AG04449 (cell line): ENCODE measurements at regions not wholly inside any gene's neighbourhood (a gene's known extent, or its start where the extent isn't known, plus 50 kb on each side); places are given as distances from the start of the nearest gene placed in this dataset.

ENCODE experiments used
- CTCF ChIA-PET: fragments of 350-600 bp; formaldehyde crosslinking; extraction: SDS; loops from one replicate; lab custom pipeline; 2021; ENCODE audit warnings: antibody characterized with exemption; lab: Yijun Ruan, JAX
- POLR2A ChIA-PET: fragments of 400-600, 350-600 bp; formaldehyde crosslinking; extraction: SDS; loops from one replicate; lab custom pipeline; 2020; ENCODE audit warnings: antibody characterized with exemption, inconsistent platforms; lab: Yijun Ruan, JAX
- DNase-seq: peaks from one replicate; pipeline ENCODE4 v3.0.0-alpha.2; 2010; ENCODE audit warnings: low read depth, low spot score
- H3K4me3 ChIP-seq: 2 replicates; pipeline ENCODE4 v1.5.1; 2011; ENCODE audit warnings: low read depth, mild to moderate bottlenecking, control low read depth, low read length
- TF ChIP-seq, protein P1 (sequence below): IDR thresholded peaks from one replicate; pipeline ENCODE4 v1.5.1; 2011; ENCODE audit warnings: mild to moderate bottlenecking, moderate library complexity, low read length, control low read depth, inconsistent platforms; ENCODE audit not compliant: insufficient read depth; ENCODE audit errors: missing control alignments

DNA sequence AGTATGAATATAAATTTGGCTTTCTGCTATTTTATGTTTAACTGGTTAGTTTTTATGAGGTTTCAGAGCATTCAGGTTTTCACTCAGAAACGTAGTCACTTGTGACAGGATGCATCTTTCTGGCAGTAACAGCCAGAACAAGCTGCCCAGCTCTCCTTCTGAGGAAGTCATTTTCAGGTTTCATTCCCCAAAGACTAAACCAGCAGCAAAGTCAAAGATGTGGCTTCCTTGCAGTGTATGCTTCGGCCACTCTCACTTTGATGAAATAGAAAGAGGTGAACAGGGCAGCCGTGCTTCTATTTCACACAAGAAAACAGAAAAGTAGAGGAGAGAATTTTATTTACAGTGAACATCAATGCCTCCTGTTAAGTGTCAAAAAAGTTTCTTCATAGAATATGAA, 469.1 kb downstream of the BTBD3 start:
- no peak for DNase-seq
- TF ChIP-seq, protein P1, sequence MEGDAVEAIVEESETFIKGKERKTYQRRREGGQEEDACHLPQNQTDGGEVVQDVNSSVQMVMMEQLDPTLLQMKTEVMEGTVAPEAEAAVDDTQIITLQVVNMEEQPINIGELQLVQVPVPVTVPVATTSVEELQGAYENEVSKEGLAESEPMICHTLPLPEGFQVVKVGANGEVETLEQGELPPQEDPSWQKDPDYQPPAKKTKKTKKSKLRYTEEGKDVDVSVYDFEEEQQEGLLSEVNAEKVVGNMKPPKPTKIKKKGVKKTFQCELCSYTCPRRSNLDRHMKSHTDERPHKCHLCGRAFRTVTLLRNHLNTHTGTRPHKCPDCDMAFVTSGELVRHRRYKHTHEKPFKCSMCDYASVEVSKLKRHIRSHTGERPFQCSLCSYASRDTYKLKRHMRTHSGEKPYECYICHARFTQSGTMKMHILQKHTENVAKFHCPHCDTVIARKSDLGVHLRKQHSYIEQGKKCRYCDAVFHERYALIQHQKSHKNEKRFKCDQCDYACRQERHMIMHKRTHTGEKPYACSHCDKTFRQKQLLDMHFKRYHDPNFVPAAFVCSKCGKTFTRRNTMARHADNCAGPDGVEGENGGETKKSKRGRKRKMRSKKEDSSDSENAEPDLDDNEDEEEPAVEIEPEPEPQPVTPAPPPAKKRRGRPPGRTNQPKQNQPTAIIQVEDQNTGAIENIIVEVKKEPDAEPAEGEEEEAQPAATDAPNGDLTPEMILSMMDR = no peak
- CTCF ChIA-PET = no interaction called here
- POLR2A ChIA-PET = no interaction called here
- no peak overlapping the region for H3K4me3 ChIP-seq

DNA sequence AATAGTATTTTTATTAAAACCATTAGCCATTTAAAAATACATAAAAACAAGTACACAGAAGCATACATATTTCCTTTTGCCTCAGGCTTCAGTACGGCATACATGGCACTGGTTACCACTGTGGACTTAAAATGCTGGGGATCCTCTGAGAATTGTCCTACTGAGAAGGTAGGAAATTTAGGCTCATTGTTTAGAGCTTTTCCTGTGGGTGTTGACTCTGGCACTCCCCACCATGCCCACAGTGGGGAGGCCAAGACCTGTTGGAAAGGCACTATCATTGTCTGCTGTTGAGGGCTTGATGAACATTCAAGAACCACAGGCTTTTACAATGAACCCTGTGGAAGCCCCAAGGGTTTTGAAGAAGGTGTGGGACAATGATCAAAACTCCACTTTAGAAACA, 473.4 kb downstream of the BTBD3 start:
- ChIA-PET POLR2A (no interaction called here), CTCF (no interaction called here)
- no peak for DNase-seq
- TF ChIP-seq, protein P1 = no peak
- no peak overlapping the region for H3K4me3 ChIP-seq

GRCh38 chr20:12394786-12395185, 477.1 kb downstream of the BTBD3 start:
- ChIA-PET CTCF (no interaction called here), POLR2A (no interaction called here)
- DNase-seq = no peak

GRCh38 chr20:12395353-12395752, 477.7 kb downstream of the BTBD3 start:
- CTCF ChIA-PET = no interaction called here
- POLR2A ChIA-PET = no interaction called here
- TF ChIP-seq, protein P1 = no peak
- H3K4me3 ChIP-seq = no peak overlapping the region
- DNase-seq = no peak

More at GRCh38 chr20:12394786-12395185, 477.1 kb downstream of the BTBD3 start:
- H3K4me3 ChIP-seq = no peak overlapping the region
- TF ChIP-seq, protein P1 = no peak

DNA sequence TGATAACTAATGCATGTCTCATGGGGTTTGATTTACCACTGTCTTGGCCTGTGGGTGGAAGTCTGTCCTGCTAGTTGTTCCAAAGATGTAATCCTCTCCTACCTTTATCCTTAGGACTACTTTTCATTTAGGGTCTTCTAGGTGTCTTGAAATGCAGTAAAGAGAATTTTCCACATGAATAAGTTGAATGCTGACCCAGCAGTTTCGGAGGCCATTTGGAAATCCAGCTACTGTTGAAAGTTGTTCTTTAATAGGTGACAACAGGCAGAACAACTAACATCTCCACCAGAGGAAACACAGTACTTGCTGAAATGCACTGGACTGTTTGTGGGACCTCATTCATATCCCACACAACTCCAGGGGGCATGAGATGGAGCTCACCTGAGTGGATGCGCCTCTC, 478.1 kb downstream of the BTBD3 start:
- POLR2A ChIA-PET = no interaction called here
- CTCF ChIA-PET = no interaction called here
- no peak overlapping the region for H3K4me3 ChIP-seq
- TF ChIP-seq, protein P1 = no peak
- no peak for DNase-seq

DNA sequence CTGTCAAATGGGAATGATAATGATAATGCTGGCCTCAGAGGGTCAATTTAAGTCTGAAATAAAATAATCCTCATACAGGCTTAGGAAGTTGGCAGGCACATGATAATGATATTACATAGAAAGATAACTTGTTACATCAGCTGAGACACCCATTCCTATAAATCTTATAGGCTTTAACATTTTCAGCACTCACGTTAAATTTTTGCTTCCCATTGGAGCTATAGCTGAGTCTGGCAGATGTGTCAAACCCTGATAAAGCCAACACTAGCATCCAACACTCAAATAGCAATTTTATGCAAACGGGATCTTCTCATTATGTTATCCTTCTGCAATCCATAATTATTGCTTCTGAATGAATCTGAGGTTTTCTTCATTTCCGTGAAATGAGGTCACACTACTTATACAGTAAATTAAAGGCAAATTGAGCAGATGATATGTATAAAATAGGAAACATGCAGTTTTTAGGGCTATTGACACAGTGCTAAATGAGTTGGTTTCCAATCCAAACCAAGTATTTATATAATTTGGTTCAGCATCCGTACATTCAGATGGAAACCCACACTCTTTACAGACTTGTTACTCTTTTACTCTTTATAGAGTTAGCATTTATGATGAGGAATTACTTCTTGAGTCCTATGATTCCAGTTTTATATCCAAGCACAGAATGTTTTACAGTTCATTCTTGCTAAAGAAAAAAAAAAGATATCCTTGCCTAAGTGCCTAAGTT, 481.6 kb downstream of the BTBD3 start:
- DNase-seq = no peak
- TF ChIP-seq, protein P1 = no peak
- POLR2A ChIA-PET = no interaction called here
- no peak overlapping the region for H3K4me3 ChIP-seq
- CTCF ChIA-PET = no interaction called here
